IgD-negative memory B cell (primary cell): ENCODE measurements at regions not wholly inside any gene's neighbourhood (a gene's known extent, or its start where the extent isn't known, plus 50 kb on each side); places are given as distances from the start of the nearest gene placed in this dataset.

Experiments
- H3K27ac Mint-ChIP-seq, 3 donors: one replicate each; pipeline ENCODE4 v1.8.0; 2020 to 2022; ENCODE audit warnings: mild to moderate bottlenecking in 3 of 3, mixed read lengths in 3 of 3, moderate library complexity in 1 of 3
- H3K27me3 Mint-ChIP-seq: one replicate; pipeline ENCODE4 v1.8.0; 2021; ENCODE audit warnings: mixed read lengths
- H3K36me3 Mint-ChIP-seq: one replicate; pipeline ENCODE4 v1.8.0; 2020; ENCODE audit warnings: mild to moderate bottlenecking, mixed read lengths
- H3K4me1 Mint-ChIP-seq, 3 donors: one replicate each; pipeline ENCODE4 v1.8.0; 2020 to 2022; ENCODE audit warnings: mixed read lengths in 3 of 3, mild to moderate bottlenecking in 1 of 3
- H3K4me3 Mint-ChIP-seq, 4 donors: one replicate each; pipeline ENCODE4 v1.8.0; 2020 to 2022; ENCODE audit warnings: mild to moderate bottlenecking in 4 of 4, mixed read lengths in 4 of 4, moderate library complexity in 3 of 4
- H3K9me3 Mint-ChIP-seq, 3 donors: one replicate each; pipeline ENCODE4 v1.8.0; 2020 to 2021; ENCODE audit warnings: mixed read lengths in 3 of 3, mild to moderate bottlenecking in 1 of 3

- no peak overlapping the region for H3K27ac Mint-ChIP-seq
- peaks cover 7% of the 10 kb centered on the region for H3K27me3 Mint-ChIP-seq
- H3K4me1 Mint-ChIP-seq = no peaks in the 10 kb centered on the region
- peak overlapping the region in 1 of 4 donors; percentile 23 for H3K4me3 Mint-ChIP-seq
- H3K9me3 Mint-ChIP-seq = peaks cover 0 to 3% (median 0%) of the 10 kb centered on the region in 3 donors
- no peaks in the 10 kb centered on the region for H3K36me3 Mint-ChIP-seq
Measured at GRCh38 chr1:55420929-55421716, 206.0 kb upstream of the USP24 start.

- no peaks in the 10 kb centered on the region for H3K4me1 Mint-ChIP-seq
- no peak overlapping the region for H3K4me3 Mint-ChIP-seq
- H3K27me3 Mint-ChIP-seq = peaks cover 6% of the 10 kb centered on the region
- H3K9me3 Mint-ChIP-seq = peaks cover 0 to 3% (median 0%) of the 10 kb centered on the region in 3 donors
- H3K27ac Mint-ChIP-seq = no peak overlapping the region
- H3K36me3 Mint-ChIP-seq = no peaks in the 10 kb centered on the region
Measured at GRCh38 chr1:55420026-55420425, 204.9 kb upstream of the USP24 start.

GRCh38 chr1:55418208-55419000 is 203.2 kb upstream of the USP24 start:
- H3K4me1 Mint-ChIP-seq = no peaks in the 10 kb centered on the region
- peaks cover 0 to 3% (median 0%) of the 10 kb centered on the region in 3 donors for H3K9me3 Mint-ChIP-seq
- H3K4me3 Mint-ChIP-seq = no peak overlapping the region
- H3K27me3 Mint-ChIP-seq = peaks cover 6% of the 10 kb centered on the region
- no peak overlapping the region for H3K27ac Mint-ChIP-seq
- H3K36me3 Mint-ChIP-seq = no peaks in the 10 kb centered on the region

- H3K27ac Mint-ChIP-seq = no peak overlapping the region
- no peaks in the 10 kb centered on the region for H3K36me3 Mint-ChIP-seq
- peaks cover 6% of the 10 kb centered on the region for H3K27me3 Mint-ChIP-seq
- peaks cover 0 to 4% (median 0%) of the 10 kb centered on the region in 3 donors for H3K9me3 Mint-ChIP-seq
- no peak overlapping the region for H3K4me3 Mint-ChIP-seq
- no peaks in the 10 kb centered on the region for H3K4me1 Mint-ChIP-seq
Measured at GRCh38 chr1:55416164-55416842, 201.1 kb upstream of the USP24 start.

GRCh38 chr1:55413286-55413685 is 198.1 kb upstream of the USP24 start:
- H3K27me3 Mint-ChIP-seq = peaks cover 11% of the 10 kb centered on the region
- H3K27ac Mint-ChIP-seq = no peak overlapping the region
- H3K36me3 Mint-ChIP-seq = no peaks in the 10 kb centered on the region
- no peak overlapping the region for H3K4me3 Mint-ChIP-seq
- no peaks in the 10 kb centered on the region for H3K4me1 Mint-ChIP-seq
- peaks cover 0 to 4% (median 2%) of the 10 kb centered on the region in 3 donors for H3K9me3 Mint-ChIP-seq

- H3K9me3 Mint-ChIP-seq = peaks cover 0 to 4% (median 2%) of the 10 kb centered on the region in 3 donors
- no peaks in the 10 kb centered on the region for H3K4me1 Mint-ChIP-seq
- H3K4me3 Mint-ChIP-seq = no peak overlapping the region
- no peak overlapping the region for H3K27ac Mint-ChIP-seq
- peaks cover 11% of the 10 kb centered on the region for H3K27me3 Mint-ChIP-seq
- no peaks in the 10 kb centered on the region for H3K36me3 Mint-ChIP-seq
Measured at GRCh38 chr1:55412060-55412459, 196.9 kb upstream of the USP24 start.

GRCh38 chr1:55402671-55403464 is 187.7 kb upstream of the USP24 start:
- H3K27ac Mint-ChIP-seq = no peak overlapping the region
- peaks cover 17% of the 10 kb centered on the region for H3K27me3 Mint-ChIP-seq
- no peak overlapping the region for H3K4me3 Mint-ChIP-seq
- H3K4me1 Mint-ChIP-seq = no peaks in the 10 kb centered on the region
- H3K36me3 Mint-ChIP-seq = no peaks in the 10 kb centered on the region
- H3K9me3 Mint-ChIP-seq = peaks cover 0 to 10% (median 7%) of the 10 kb centered on the region in 3 donors

- Mint-ChIP-seq H3K27me3 (peaks cover 21% of the 10 kb centered on the region), H3K9me3 (peaks cover 0 to 10% (median 7%) of the 10 kb centered on the region in 3 donors), H3K4me3 (no peak overlapping the region), H3K4me1 (no peaks in the 10 kb centered on the region), H3K27ac (no peak overlapping the region), H3K36me3 (no peaks in the 10 kb centered on the region)
Measured at GRCh38 chr1:55402142-55402541, 187.0 kb upstream of the USP24 start.

- Mint-ChIP-seq H3K4me1 (no peaks in the 10 kb centered on the region), H3K4me3 (no peak overlapping the region), H3K27me3 (peaks cover 21% of the 10 kb centered on the region), H3K27ac (no peak overlapping the region), H3K36me3 (no peaks in the 10 kb centered on the region), H3K9me3 (peaks cover 0 to 8% (median 5%) of the 10 kb centered on the region in 3 donors)
Measured at GRCh38 chr1:55400508-55400907, 185.3 kb upstream of the USP24 start.

GRCh38 chr1:55399346-55399745 is 184.2 kb upstream of the USP24 start:
- H3K4me1 Mint-ChIP-seq = no peaks in the 10 kb centered on the region
- H3K4me3 Mint-ChIP-seq = no peak overlapping the region
- peaks cover 24% of the 10 kb centered on the region for H3K27me3 Mint-ChIP-seq
- H3K27ac Mint-ChIP-seq = no peak overlapping the region
- H3K9me3 Mint-ChIP-seq = peaks cover 0 to 6% (median 0%) of the 10 kb centered on the region in 3 donors
- H3K36me3 Mint-ChIP-seq = no peaks in the 10 kb centered on the region

GRCh38 chr1:55396381-55396891 is 181.3 kb upstream of the USP24 start:
- peaks cover 19% of the 10 kb centered on the region for H3K27me3 Mint-ChIP-seq

GRCh38 chr1:55388960-55389359 is 173.8 kb upstream of the USP24 start:
- Mint-ChIP-seq H3K36me3 (no peaks in the 10 kb centered on the region), H3K27ac (no peak overlapping the region), H3K27me3 (peaks cover 5% of the 10 kb centered on the region), H3K9me3 (peaks cover 0 to 10% (median 0%) of the 10 kb centered on the region in 3 donors), H3K4me1 (no peaks in the 10 kb centered on the region), H3K4me3 (no peak overlapping the region)

More at GRCh38 chr1:55396381-55396891, 181.3 kb upstream of the USP24 start:
- H3K36me3 Mint-ChIP-seq = no peaks in the 10 kb centered on the region
- peaks cover 0 to 4% (median 0%) of the 10 kb centered on the region in 3 donors for H3K9me3 Mint-ChIP-seq
- H3K27ac Mint-ChIP-seq = no peak overlapping the region
- H3K4me1 Mint-ChIP-seq = no peaks in the 10 kb centered on the region
- H3K4me3 Mint-ChIP-seq = no peak overlapping the region

GRCh38 chr1:55387145-55387544 is 172.0 kb upstream of the USP24 start:
- Mint-ChIP-seq H3K4me1 (no peaks in the 10 kb centered on the region), H3K9me3 (peaks cover 0 to 10% (median 0%) of the 10 kb centered on the region in 3 donors), H3K27ac (no peak overlapping the region), H3K36me3 (no peaks in the 10 kb centered on the region), H3K4me3 (peak overlapping the region in 1 of 4 donors; percentile 1), H3K27me3 (peaks cover 3% of the 10 kb centered on the region)

- Mint-ChIP-seq H3K4me3 (no peak overlapping the region), H3K9me3 (peaks cover 0 to 10% (median 0%) of the 10 kb centered on the region in 3 donors), H3K27ac (no peak overlapping the region), H3K4me1 (no peaks in the 10 kb centered on the region), H3K27me3 (peaks cover 3% of the 10 kb centered on the region), H3K36me3 (no peaks in the 10 kb centered on the region)
Measured at GRCh38 chr1:55386456-55386855, 171.3 kb upstream of the USP24 start.
